SK-N-SH (cell line): ENCODE measurements at regions not wholly inside any gene's neighbourhood (a gene's known extent, or its start where the extent isn't known, plus 50 kb on each side); places are given as distances from the start of the nearest gene placed in this dataset.
A peak's percentile ranks its signal among the peaks of the same experiment; 100 is the strongest.

Experiments used
- CTCF ChIA-PET: fragments of 300-600, 350-600 bp; formaldehyde crosslinking; extraction: SDS; loops from one replicate; lab custom pipeline; 2021; lab: Yijun Ruan, JAX
- POLR2A ChIA-PET: fragments of 350-600 bp; sonication (Branson Sonifier 250); formaldehyde crosslinking; extraction: SDS; loops from one replicate; lab custom pipeline; 2020; ENCODE audit warnings: antibody characterized with exemption, inconsistent platforms; lab: Yijun Ruan, JAX
- DNase-seq: peaks from one replicate; pipeline ENCODE4 v3.0.0; 2012
- H2AFZ ChIP-seq: fragments of 200-600 bp; sonication (generic); 2 replicates; pipeline ENCODE4 v1.8.1; 2016; ENCODE audit warnings: antibody characterized with exemption, mild to moderate bottlenecking, low read depth
- H3F3A ChIP-seq: fragments of 200-600 bp; sonication (generic); replicated peaks from 2 replicates; pipeline ENCODE3; 2016; ENCODE audit warnings: antibody characterized with exemption, mild to moderate bottlenecking; ENCODE audit not compliant: insufficient read depth
- H3K27ac ChIP-seq, 2 experiments: fragments of 200-500 bp in 1 of 2; fragments of 200-600 bp in 1 of 2; sonication (Bioruptor generic) in 1 of 2; sonication (generic), shearing (Covaris generic) in 1 of 2; 2 replicates each; pipeline versions ENCODE4 v1.5.1 to v1.6.1; 2014 to 2016; ENCODE audit warnings: low read depth in 2 of 2, inconsistent platforms in 1 of 2, low read length in 1 of 2, mild to moderate bottlenecking in 1 of 2, mixed read lengths in 1 of 2
- H3K27me3 ChIP-seq: fragments of 200-600 bp; sonication (generic), shearing (Covaris generic); 2 replicates; pipeline ENCODE4 v1.6.1; 2016; ENCODE audit warnings: mixed run types; ENCODE audit not compliant: insufficient read depth
- H3K36me3 ChIP-seq, 2 experiments: fragments of 200-500 bp in 1 of 2; fragments of 200-600 bp in 1 of 2; sonication (Bioruptor generic) in 1 of 2; sonication (generic) in 1 of 2; replicated peaks in 1 of 2; 2 replicates each; pipeline versions ENCODE3 to v1.5.1; 2014 to 2016; ENCODE audit warnings: low read length in 1 of 2, mild to moderate bottlenecking in 1 of 2; ENCODE audit not compliant: insufficient read depth in 2 of 2, control insufficient read depth in 1 of 2
- H3K4me1 ChIP-seq, 2 experiments: fragments of 200-500 bp in 1 of 2; fragments of 200-600 bp in 1 of 2; sonication (Bioruptor generic) in 1 of 2; sonication (generic), shearing (Covaris generic) in 1 of 2; 2 replicates each; pipeline versions ENCODE4 v1.5.1 to v1.6.1; 2014 to 2016; ENCODE audit warnings: low read depth in 1 of 2, low read length in 1 of 2, mixed run types in 1 of 2; ENCODE audit not compliant: insufficient read depth in 2 of 2, control insufficient read depth in 1 of 2
- H3K4me2 ChIP-seq: fragments of 200-600 bp; sonication (generic), shearing (Covaris generic); 2 replicates; pipeline ENCODE4 v1.6.1; 2017; ENCODE audit warnings: mixed run types
- H3K4me3 ChIP-seq, 2 experiments: fragments of 200-500 bp in 1 of 2; fragments of 200-600 bp in 1 of 2; sonication (Bioruptor generic) in 1 of 2; sonication (generic), shearing (Covaris generic) in 1 of 2; 2 replicates each; pipeline versions ENCODE4 v1.5.1 to v1.8.1; 2014 to 2016; ENCODE audit warnings: low read depth in 2 of 2, inconsistent platforms in 1 of 2, low read length in 1 of 2, mild to moderate bottlenecking in 1 of 2, mixed read lengths in 1 of 2, moderate library complexity in 1 of 2
- H3K79me2 ChIP-seq: fragments of 200-600 bp; sonication (generic); 2 replicates; pipeline ENCODE4 v1.8.1; 2017; ENCODE audit warnings: mild to moderate bottlenecking; ENCODE audit not compliant: insufficient read depth
- H3K9ac ChIP-seq: fragments of 200-600 bp; sonication (generic); 2 replicates; pipeline ENCODE4 v1.6.1; 2017; ENCODE audit warnings: mixed run types
- H3K9me2 ChIP-seq: fragments of 200-600 bp; sonication (generic); 2 replicates; pipeline ENCODE4 v1.6.1; 2017; ENCODE audit warnings: mixed run types
- H3K9me3 ChIP-seq: fragments of 200-600 bp; sonication (generic); 2 replicates; pipeline ENCODE4 v1.6.1; 2017; ENCODE audit warnings: mixed run types, mild to moderate bottlenecking, moderate library complexity
- H4K20me1 ChIP-seq: fragments of 200-600 bp; sonication (generic); 2 replicates; pipeline ENCODE4 v1.6.1; 2017; ENCODE audit warnings: mild to moderate bottlenecking, mixed run types; ENCODE audit not compliant: insufficient read depth
- CHD2 ChIP-seq: fragments of 150-350 bp; IDR thresholded peaks from 2 replicates; pipeline ENCODE4 v1.6.1; 2018; ENCODE audit warnings: low read length; ENCODE audit not compliant: partially characterized antibody
- CTCF ChIP-seq: fragments of 200-600 bp; sonication (generic); IDR thresholded peaks from 2 replicates; pipeline ENCODE4 v1.6.1; 2017; ENCODE audit warnings: antibody characterized with exemption, mild to moderate bottlenecking, moderate library complexity
- EP300 ChIP-seq, 2 experiments: IDR thresholded peaks; 2 replicates each; pipeline versions ENCODE4 v1.4.0 to v1.6.1; 2012; ENCODE audit warnings: borderline replicate concordance in 1 of 2, low read depth in 1 of 2, low read length in 1 of 2
- FOSL2 ChIP-seq: IDR thresholded peaks from 2 replicates; pipeline ENCODE4 v1.4.0; 2012; ENCODE audit warnings: low read depth, mild to moderate bottlenecking, moderate library complexity, borderline replicate concordance
- FOXM1 ChIP-seq: IDR thresholded peaks from 2 replicates; pipeline ENCODE4 v1.4.0; 2012; ENCODE audit warnings: low read depth, mild to moderate bottlenecking
- IRF3 ChIP-seq: fragments of 150-350 bp; IDR thresholded peaks from 2 replicates; pipeline ENCODE4 v1.6.1; 2016; ENCODE audit warnings: mild to moderate bottlenecking, low read depth, low read length
- MEF2A ChIP-seq: IDR thresholded peaks from 2 replicates; pipeline ENCODE4 v1.4.0; 2012; ENCODE audit warnings: low read depth, borderline replicate concordance
- PBX3 ChIP-seq: IDR thresholded peaks from 2 replicates; pipeline ENCODE4; 2012
- RCOR1 ChIP-seq: fragments of 150-350 bp; IDR thresholded peaks from 2 replicates; pipeline ENCODE4 v1.6.1; 2017; ENCODE audit warnings: antibody characterized with exemption, low read length
- RXRA ChIP-seq: IDR thresholded peaks from 2 replicates; pipeline ENCODE4 v1.4.0; 2012; ENCODE audit warnings: low read depth, mild to moderate bottlenecking, borderline replicate concordance
- SIN3A ChIP-seq: IDR thresholded peaks from 2 replicates; pipeline ENCODE4 v1.6.1; 2012; ENCODE audit warnings: low read depth, mild to moderate bottlenecking, low read length, moderate library complexity, borderline replicate concordance
- TCF12 ChIP-seq: IDR thresholded peaks from 2 replicates; pipeline ENCODE4 v1.4.0; 2012
- TEAD4 ChIP-seq: IDR thresholded peaks from 2 replicates; pipeline ENCODE4 v1.4.0; 2012; ENCODE audit warnings: mild to moderate bottlenecking, borderline replicate concordance; ENCODE audit not compliant: insufficient read depth
- USF1 ChIP-seq: IDR thresholded peaks from 2 replicates; pipeline ENCODE4 v1.4.0; 2012; ENCODE audit warnings: low read depth, borderline replicate concordance
- YY1 ChIP-seq: IDR thresholded peaks from 2 replicates; pipeline ENCODE4 v1.4.0; 2012; ENCODE audit warnings: low read depth, mild to moderate bottlenecking
- WGBS: methylation state at CpG from one replicate; pipeline ENCODE4 v1.1.6; 2017; ENCODE audit warnings: low lambda C conversion rate; 5-methylcytosine and 5-hydroxymethylcytosine counted together

- no peaks in the 10 kb centered on the region for H3K9me3 ChIP-seq
- no peak for DNase-seq
- peak; percentile 38; the same call in 1 of the 2 replicates for TF ChIP-seq PBX3
- no peak for TF ChIP-seq RCOR1
- no peaks in the 10 kb centered on the region for H3K9me2 ChIP-seq
- H3K27ac ChIP-seq, result peak overlapping the region in 1 of 2 experiments; percentile 51; a peak in 1 of 4 replicates
- 46% methylated on average over 3 of the region's 3 CpGs for WGBS
- no peak overlapping the region for H3K4me2 ChIP-seq
- no peaks in the 10 kb centered on the region for H3K36me3 ChIP-seq
- H3K4me3 ChIP-seq, result no peak overlapping the region
- CTCF ChIA-PET, result no interaction called here
- H4K20me1 ChIP-seq, result no peaks in the 10 kb centered on the region
- no peak overlapping the region for H2AFZ ChIP-seq
- no peaks in the 10 kb centered on the region for H3K27me3 ChIP-seq
- POLR2A ChIA-PET, result no interaction called here
- H3K4me1 ChIP-seq, result peaks cover 0 to 9% of the 10 kb centered on the region in 2 experiments; a peak in 2 of 4 replicates
- H3K79me2 ChIP-seq, result no peaks in the 10 kb centered on the region
- H3K9ac ChIP-seq, result no peak overlapping the region
- no peaks in the 10 kb centered on the region for H3F3A ChIP-seq
These were observed 80.5 kb downstream of the RDH14 start for GRCh38 chr2:18479947-18480369.

- CTCF ChIA-PET, result no interaction called here
- Histone ChIP-seq H3K4me3 (no peak overlapping the region), H3F3A (no peaks in the 10 kb centered on the region), H3K4me2 (no peak overlapping the region), H3K9me3 (no peaks in the 10 kb centered on the region), H3K9ac (no peak overlapping the region), H4K20me1 (no peaks in the 10 kb centered on the region), H3K4me1 (peaks cover 9 to 13% of the 10 kb centered on the region in 2 experiments; a peak in 3 of 4 replicates), H3K9me2 (no peaks in the 10 kb centered on the region), H3K36me3 (no peaks in the 10 kb centered on the region), H3K79me2 (no peaks in the 10 kb centered on the region), H2AFZ (no peak overlapping the region), H3K27me3 (no peaks in the 10 kb centered on the region), H3K27ac (no peak overlapping the region)
- POLR2A ChIA-PET, result no interaction called here
- DNase-seq, result no peak
- 64% methylated on average over 1 of the region's 1 CpG for WGBS
- no peak for TF ChIP-seq IRF3
- no peak for TF ChIP-seq YY1
- no peak for TF ChIP-seq TCF12
- no peak for TF ChIP-seq CHD2
- no peak for TF ChIP-seq CTCF
- TF ChIP-seq TEAD4, result no peak
- no peak for TF ChIP-seq USF1
- no peak for TF ChIP-seq PBX3
- no peak for TF ChIP-seq EP300 (IDR thresholded peaks at IDR 0.05; ENCODE audit: borderline replicate concordance in 1 of 2, low read depth in 1 of 2, low read length in 1 of 2)
- no peak for TF ChIP-seq SIN3A
- no peak for TF ChIP-seq MEF2A
- TF ChIP-seq FOSL2, result no peak
- TF ChIP-seq FOXM1, result no peak
- no peak for TF ChIP-seq RCOR1
- TF ChIP-seq RXRA, result no peak
These were observed 83.2 kb downstream of the RDH14 start for GRCh38 chr2:18477293-18477692.
